ENCODE measurements at regions not wholly inside any gene's neighbourhood (a gene's known extent, or its start where the extent isn't known, plus 50 kb on each side); places are given as distances from the start of the nearest gene placed in this dataset.

- Histone ChIP-seq H3K4me3 (ENCODE audit: low read length in 2 of 2) (no peak overlapping the region), H3K27ac (ENCODE audit: low read depth in 1 of 2, low read length in 2 of 2) (no peak overlapping the region), H3K27me3 (ENCODE audit: control insufficient read depth in 1 of 2, insufficient read depth in 2 of 2, low read length in 1 of 2) (no peaks in the 10 kb centered on the region), H3K9me3 (ENCODE audit: control insufficient read depth, low read length) (no peaks in the 10 kb centered on the region), H3K4me1 (ENCODE audit: control insufficient read depth in 1 of 2, insufficient read depth in 2 of 2, low read length in 2 of 2) (no peaks in the 10 kb centered on the region), H3K36me3 (ENCODE audit: control insufficient read depth in 1 of 2, insufficient read depth in 2 of 2, low read length in 1 of 2) (no peaks in the 10 kb centered on the region)
- WGBS, 2 donors: 88 to 89% methylated on average over 26 of the region's 26 CpGs
- intact Hi-C loops (cut with DNase I): no loop called here
- ATAC-seq (ENCODE audit: low FRiP score) (no peak), DNase-seq (no peak)
Measured at GRCh38 chr12:124100572-124101178, 127.7 kb downstream of the ZNF664 start.

- no peaks in the 10 kb centered on the region for H3K9me3 ChIP-seq (ENCODE audit: control insufficient read depth, low read length)
- WGBS, 2 donors: 89 to 94% methylated on average over 14 of the region's 14 CpGs
- no peak overlapping the region for H3K4me3 ChIP-seq (ENCODE audit: low read length in 2 of 2)
- H3K27ac ChIP-seq (ENCODE audit: low read depth in 1 of 2, low read length in 2 of 2): no peak overlapping the region
- no peak for ATAC-seq (ENCODE audit: low FRiP score)
- no peaks in the 10 kb centered on the region for H3K4me1 ChIP-seq (ENCODE audit: control insufficient read depth in 1 of 2, insufficient read depth in 2 of 2, low read length in 2 of 2)
- intact Hi-C loops (cut with DNase I): no loop called here
- DNase-seq: no peak
- no peaks in the 10 kb centered on the region for H3K27me3 ChIP-seq (ENCODE audit: control insufficient read depth in 1 of 2, insufficient read depth in 2 of 2, low read length in 1 of 2)
- no peaks in the 10 kb centered on the region for H3K36me3 ChIP-seq (ENCODE audit: control insufficient read depth in 1 of 2, insufficient read depth in 2 of 2, low read length in 1 of 2)
Measured at GRCh38 chr12:124105546-124105945, 132.5 kb downstream of the ZNF664 start.

DNA sequence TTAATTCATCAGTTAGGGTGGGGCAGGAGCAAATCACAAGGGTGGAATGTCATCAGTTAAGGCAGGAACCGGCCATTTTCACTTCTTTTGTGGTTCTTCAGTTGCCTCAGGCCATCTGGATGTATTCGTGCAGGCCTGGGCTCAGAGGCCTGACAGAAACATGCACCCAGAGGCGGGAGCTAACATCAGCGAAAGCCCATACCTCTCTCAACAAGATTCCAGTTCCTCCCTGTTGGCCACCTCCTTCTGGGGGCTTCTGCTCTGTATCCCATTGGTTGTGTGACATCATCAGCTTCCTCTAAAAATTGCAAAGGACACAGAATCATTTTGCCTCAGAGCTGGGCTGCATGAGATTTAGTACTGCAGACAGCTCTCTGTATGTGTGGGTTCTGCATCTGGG, 134.3 kb downstream of the ZNF664 start:
- WGBS, 2 donors: 82 to 90% methylated on average over 4 of the region's 4 CpGs
- Histone ChIP-seq H3K4me3 (ENCODE audit: low read length in 2 of 2) (no peak overlapping the region), H3K27me3 (ENCODE audit: control insufficient read depth in 1 of 2, insufficient read depth in 2 of 2, low read length in 1 of 2) (no peaks in the 10 kb centered on the region), H3K36me3 (ENCODE audit: control insufficient read depth in 1 of 2, insufficient read depth in 2 of 2, low read length in 1 of 2) (no peaks in the 10 kb centered on the region), H3K9me3 (ENCODE audit: control insufficient read depth, low read length) (no peaks in the 10 kb centered on the region), H3K4me1 (ENCODE audit: control insufficient read depth in 1 of 2, insufficient read depth in 2 of 2, low read length in 2 of 2) (no peaks in the 10 kb centered on the region), H3K27ac (ENCODE audit: low read depth in 1 of 2, low read length in 2 of 2) (no peak overlapping the region)
- intact Hi-C loops (cut with DNase I): no loop called here
- DNase-seq (no peak), ATAC-seq (ENCODE audit: low FRiP score) (no peak)

GRCh38 chr12:124109760-124110159, 136.7 kb downstream of the ZNF664 start:
- Histone ChIP-seq H3K36me3 (ENCODE audit: control insufficient read depth in 1 of 2, insufficient read depth in 2 of 2, low read length in 1 of 2) (no peaks in the 10 kb centered on the region), H3K9me3 (ENCODE audit: control insufficient read depth, low read length) (peaks cover 3% of the 10 kb centered on the region), H3K4me3 (ENCODE audit: low read length in 2 of 2) (no peak overlapping the region), H3K4me1 (ENCODE audit: control insufficient read depth in 1 of 2, insufficient read depth in 2 of 2, low read length in 2 of 2) (no peaks in the 10 kb centered on the region), H3K27me3 (ENCODE audit: control insufficient read depth in 1 of 2, insufficient read depth in 2 of 2, low read length in 1 of 2) (no peaks in the 10 kb centered on the region), H3K27ac (ENCODE audit: low read depth in 1 of 2, low read length in 2 of 2) (no peak overlapping the region)
- ATAC-seq (ENCODE audit: low FRiP score) (no peak), DNase-seq (no peak)
- intact Hi-C loops (cut with DNase I): no loop called here
- WGBS, 2 donors: 67 to 73% methylated on average over 3 of the region's 3 CpGs

- Histone ChIP-seq H3K4me1 (ENCODE audit: control insufficient read depth in 1 of 2, insufficient read depth in 2 of 2, low read length in 2 of 2) (no peaks in the 10 kb centered on the region), H3K36me3 (ENCODE audit: control insufficient read depth in 1 of 2, insufficient read depth in 2 of 2, low read length in 1 of 2) (no peaks in the 10 kb centered on the region), H3K4me3 (ENCODE audit: low read length in 2 of 2) (no peak overlapping the region), H3K9me3 (ENCODE audit: control insufficient read depth, low read length) (peaks cover 3% of the 10 kb centered on the region), H3K27me3 (ENCODE audit: control insufficient read depth in 1 of 2, insufficient read depth in 2 of 2, low read length in 1 of 2) (no peaks in the 10 kb centered on the region), H3K27ac (ENCODE audit: low read depth in 1 of 2, low read length in 2 of 2) (no peak overlapping the region)
- WGBS, 2 donors: 97 to 99% methylated on average over 2 of the region's 2 CpGs
- DNase-seq: no peak
- ATAC-seq (ENCODE audit: low FRiP score): no peak
- intact Hi-C loops (cut with DNase I): no loop called here
Measured at GRCh38 chr12:124110372-124110883, 137.4 kb downstream of the ZNF664 start.

DNA sequence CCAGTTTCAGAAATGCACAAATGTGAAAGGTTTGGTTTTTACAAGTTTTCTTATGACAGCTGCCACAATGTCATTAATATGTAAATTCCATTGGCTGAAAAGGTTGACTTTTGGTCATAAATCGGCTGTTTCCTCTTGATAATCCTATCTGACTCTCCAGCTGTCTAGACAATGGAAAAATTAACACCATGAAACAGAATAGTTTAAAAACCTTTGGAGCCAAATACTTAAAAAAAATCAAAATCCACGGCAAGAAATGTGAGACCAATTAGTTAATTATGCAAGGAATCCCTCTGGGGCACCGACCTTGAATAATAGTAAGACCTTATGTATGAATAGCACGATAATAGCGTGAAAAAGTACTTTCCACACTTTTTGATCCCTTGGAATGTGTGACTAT, 138.0 kb downstream of the ZNF664 start:
- Histone ChIP-seq H3K27me3 (ENCODE audit: control insufficient read depth in 1 of 2, insufficient read depth in 2 of 2, low read length in 1 of 2) (no peaks in the 10 kb centered on the region), H3K27ac (ENCODE audit: low read depth in 1 of 2, low read length in 2 of 2) (no peak overlapping the region), H3K36me3 (ENCODE audit: control insufficient read depth in 1 of 2, insufficient read depth in 2 of 2, low read length in 1 of 2) (no peaks in the 10 kb centered on the region), H3K4me3 (ENCODE audit: low read length in 2 of 2) (no peak overlapping the region), H3K4me1 (ENCODE audit: control insufficient read depth in 1 of 2, insufficient read depth in 2 of 2, low read length in 2 of 2) (no peaks in the 10 kb centered on the region), H3K9me3 (ENCODE audit: control insufficient read depth, low read length) (peaks cover 3% of the 10 kb centered on the region)
- WGBS, 2 donors: 78 to 83% methylated on average over 5 of the region's 5 CpGs
- DNase-seq (no peak), ATAC-seq (ENCODE audit: low FRiP score) (no peak)
- intact Hi-C loops (cut with DNase I): no loop called here

DNA sequence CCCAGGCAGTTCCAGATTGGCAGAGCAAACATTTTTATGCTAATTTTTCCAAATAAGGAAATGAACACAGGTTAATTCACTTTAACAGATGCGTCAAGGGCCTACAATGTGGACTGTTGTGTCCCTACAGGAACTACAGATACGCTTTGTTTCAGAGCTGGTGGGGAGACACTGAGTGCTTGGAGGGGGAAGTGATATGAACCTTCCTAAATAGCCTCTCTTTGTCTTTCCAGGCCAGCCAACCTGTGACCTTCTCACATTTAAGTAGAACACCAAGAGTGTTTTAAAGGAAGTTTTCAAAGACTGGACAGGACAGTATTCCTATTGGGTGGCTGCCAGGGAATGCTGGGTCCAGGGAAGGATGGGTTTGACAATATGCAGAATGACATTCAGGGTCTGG, 141.3 kb downstream of the ZNF664 start:
- ATAC-seq (ENCODE audit: low FRiP score) (no peak), DNase-seq (no peak)
- Histone ChIP-seq H3K36me3 (ENCODE audit: control insufficient read depth in 1 of 2, insufficient read depth in 2 of 2, low read length in 1 of 2) (no peaks in the 10 kb centered on the region), H3K27me3 (ENCODE audit: control insufficient read depth in 1 of 2, insufficient read depth in 2 of 2, low read length in 1 of 2) (no peaks in the 10 kb centered on the region), H3K27ac (ENCODE audit: low read depth in 1 of 2, low read length in 2 of 2) (no peak overlapping the region), H3K4me3 (ENCODE audit: low read length in 2 of 2) (no peak overlapping the region), H3K4me1 (ENCODE audit: control insufficient read depth in 1 of 2, insufficient read depth in 2 of 2, low read length in 2 of 2) (no peaks in the 10 kb centered on the region), H3K9me3 (ENCODE audit: control insufficient read depth, low read length) (peaks cover 3% of the 10 kb centered on the region)
- intact Hi-C loops (cut with DNase I): no loop called here
- WGBS, 2 donors: 95 to 97% methylated on average over 2 of the region's 2 CpGs

DNA sequence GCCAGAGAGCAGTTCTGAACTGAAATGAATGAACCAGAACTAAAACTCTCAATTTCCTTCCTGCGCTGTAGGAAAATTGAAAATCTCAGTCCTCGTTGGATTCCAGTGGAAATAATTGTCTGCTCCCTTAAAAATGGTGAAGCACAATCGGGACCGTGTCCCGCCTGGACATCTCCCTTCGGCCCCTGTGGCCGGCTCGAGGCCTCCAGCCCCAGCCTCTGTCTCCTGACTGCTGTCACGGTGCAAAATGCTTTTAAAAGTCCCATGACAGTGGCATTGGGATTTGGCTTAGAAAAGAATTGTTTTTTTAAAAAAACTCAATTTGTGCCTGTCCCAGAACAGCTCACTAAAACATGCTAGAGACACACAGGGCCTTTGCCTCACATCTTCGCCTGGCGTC, 142.5 kb downstream of the ZNF664 start:
- DNase-seq: no peak

DNA sequence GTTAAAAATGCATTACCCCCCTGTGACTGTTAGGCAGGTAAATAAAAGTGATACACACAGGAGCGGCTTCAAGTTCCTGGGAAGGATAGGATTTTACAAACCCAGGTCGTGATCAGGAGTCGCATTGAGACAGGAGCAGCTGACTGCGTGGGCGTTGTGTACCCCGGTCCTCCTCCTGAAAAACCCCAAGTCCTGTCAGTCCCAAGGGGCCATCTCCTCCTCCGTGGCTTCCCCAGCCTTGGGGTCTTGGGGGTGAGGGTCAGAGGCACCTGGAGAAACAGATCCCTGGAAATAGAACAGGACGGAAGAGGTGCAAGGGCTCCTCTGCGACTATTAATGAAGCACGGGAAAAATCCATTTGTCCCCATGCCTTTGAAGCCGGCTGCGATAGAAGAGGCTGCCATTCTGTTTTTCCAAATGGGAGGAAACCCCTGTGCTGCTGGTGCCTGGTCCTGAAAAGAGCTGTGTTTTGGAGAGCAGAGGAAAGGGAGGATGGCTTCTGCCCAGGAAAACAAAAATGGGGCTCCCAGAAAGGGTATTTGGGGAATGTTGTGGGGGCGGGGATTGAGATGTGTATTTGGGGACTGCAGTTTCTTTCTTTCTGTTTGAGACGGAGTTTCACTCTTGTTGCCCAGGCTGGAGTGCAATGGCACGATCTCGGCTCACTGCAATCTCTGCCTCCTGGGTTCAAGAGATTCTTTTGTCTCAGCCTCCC, 143.1 kb downstream of the ZNF664 start:
- Histone ChIP-seq H3K4me3 (ENCODE audit: low read length in 2 of 2) (no peak overlapping the region), H3K9me3 (ENCODE audit: control insufficient read depth, low read length) (peaks cover 3% of the 10 kb centered on the region), H3K36me3 (ENCODE audit: control insufficient read depth in 1 of 2, insufficient read depth in 2 of 2, low read length in 1 of 2) (no peaks in the 10 kb centered on the region), H3K4me1 (ENCODE audit: control insufficient read depth in 1 of 2, insufficient read depth in 2 of 2, low read length in 2 of 2) (no peaks in the 10 kb centered on the region), H3K27ac (ENCODE audit: low read depth in 1 of 2, low read length in 2 of 2) (no peak overlapping the region), H3K27me3 (ENCODE audit: control insufficient read depth in 1 of 2, insufficient read depth in 2 of 2, low read length in 1 of 2) (no peaks in the 10 kb centered on the region)
- ATAC-seq (ENCODE audit: low FRiP score) (no peak), DNase-seq (no peak)
- intact Hi-C loops (cut with DNase I): no loop called here
- 77 to 81% methylated on average over 16 of the region's 16 CpGs for WGBS, 2 donors

More for the DNA sequence above, 142.5 kb downstream of the ZNF664 start:
- Histone ChIP-seq H3K27ac (ENCODE audit: low read depth in 1 of 2, low read length in 2 of 2) (no peak overlapping the region), H3K27me3 (ENCODE audit: control insufficient read depth in 1 of 2, insufficient read depth in 2 of 2, low read length in 1 of 2) (no peaks in the 10 kb centered on the region), H3K4me1 (ENCODE audit: control insufficient read depth in 1 of 2, insufficient read depth in 2 of 2, low read length in 2 of 2) (no peaks in the 10 kb centered on the region), H3K36me3 (ENCODE audit: control insufficient read depth in 1 of 2, insufficient read depth in 2 of 2, low read length in 1 of 2) (no peaks in the 10 kb centered on the region), H3K9me3 (ENCODE audit: control insufficient read depth, low read length) (peaks cover 3% of the 10 kb centered on the region), H3K4me3 (ENCODE audit: low read length in 2 of 2) (no peak overlapping the region)
- WGBS, 2 donors: 93 to 95% methylated on average over 11 of the region's 11 CpGs
- no peak for ATAC-seq (ENCODE audit: low FRiP score)
- intact Hi-C loops (cut with DNase I): no loop called here

Data from aorta (tissue), 5 donors.